GM23338 (cell line): ENCODE measurements at regions not wholly inside any gene's neighbourhood (a gene's known extent, or its start where the extent isn't known, plus 50 kb on each side); places are given as distances from the start of the nearest gene placed in this dataset.

Source experiments
- ATAC-seq: fragments of 200-7000 bp; cut with Tn5 transposase; 3 replicates; pipeline ENCODE4 v1.9.1; 2020
- DNase-seq: peaks from one replicate; pipeline ENCODE4 v3.0.0-alpha.2; 2015; ENCODE audit warnings: low spot score
- H2AFZ ChIP-seq: fragments of 200-600 bp; sonication (generic); 2 replicates; pipeline ENCODE4 v1.8.0; 2016; ENCODE audit warnings: antibody characterized with exemption, mild to moderate bottlenecking, moderate library complexity
- H3F3A ChIP-seq: fragments of 200-600 bp; sonication (generic); replicated peaks from 2 replicates; pipeline ENCODE4 v1.8.0; 2017; ENCODE audit warnings: antibody characterized with exemption, mixed run types, low read depth
- H3K27ac ChIP-seq: fragments of 200-600 bp; sonication (generic); 2 replicates; pipeline ENCODE4 v1.6.1; 2016; ENCODE audit warnings: low read depth
- H3K27me3 ChIP-seq: fragments of 200-600 bp; sonication (generic); 2 replicates; pipeline ENCODE4 v1.8.0; 2016; ENCODE audit warnings: mild to moderate bottlenecking, mixed run types, moderate library complexity; ENCODE audit not compliant: insufficient read depth
- H3K36me3 ChIP-seq: fragments of 200-600 bp; sonication (generic); 2 replicates; pipeline ENCODE4 v1.8.0; 2016; ENCODE audit warnings: mild to moderate bottlenecking; ENCODE audit not compliant: insufficient read depth
- H3K4me1 ChIP-seq: fragments of 200-600 bp; sonication (generic); 2 replicates; pipeline ENCODE4 v1.8.0; 2016; ENCODE audit warnings: mild to moderate bottlenecking, moderate library complexity; ENCODE audit not compliant: insufficient read depth
- H3K4me2 ChIP-seq: fragments of 200-600 bp; sonication (generic); 2 replicates; pipeline ENCODE4 v1.7.1; 2017; ENCODE audit warnings: mixed run types
- H3K4me3 ChIP-seq: fragments of 200-600 bp; sonication (generic); 2 replicates; pipeline ENCODE4 v1.6.1; 2016; ENCODE audit warnings: mixed run types
- H3K79me2 ChIP-seq: fragments of 200-600 bp; sonication (generic); replicated peaks from 2 replicates; pipeline ENCODE4 v1.8.0; 2017; ENCODE audit warnings: mild to moderate bottlenecking; ENCODE audit not compliant: insufficient read depth
- H3K9me2 ChIP-seq: fragments of 200-600 bp; sonication (generic); 2 replicates; pipeline ENCODE4 v1.8.0; 2017; ENCODE audit not compliant: insufficient read depth
- H4K20me1 ChIP-seq: fragments of 200-600 bp; sonication (generic); replicated peaks from 2 replicates; pipeline ENCODE4 v1.8.0; 2017; ENCODE audit warnings: mild to moderate bottlenecking; ENCODE audit not compliant: insufficient read depth
- H3K27ac Mint-ChIP-seq: 2 replicates; pipeline ENCODE4 v1.8.0; 2020; ENCODE audit warnings: inconsistent platforms, mild to moderate bottlenecking, moderate library complexity, mixed read lengths
- H3K27me3 Mint-ChIP-seq: 3 replicates; pipeline ENCODE4 v1.8.0; 2022; ENCODE audit warnings: low read depth, mild to moderate bottlenecking, moderate library complexity, mixed read lengths, inconsistent platforms; ENCODE audit not compliant: insufficient read depth, poor library complexity
- H3K36me3 Mint-ChIP-seq: 3 replicates; pipeline ENCODE4 v1.8.0; 2021; ENCODE audit warnings: low read depth, mild to moderate bottlenecking, inconsistent platforms, moderate library complexity, mixed read lengths
- H3K4me1 Mint-ChIP-seq: 3 replicates; pipeline ENCODE4 v1.8.0; 2020; ENCODE audit warnings: mild to moderate bottlenecking, inconsistent platforms, mixed read lengths
- H3K4me3 Mint-ChIP-seq: 3 replicates; pipeline ENCODE4 v1.8.0; 2021; ENCODE audit warnings: moderate library complexity, mild to moderate bottlenecking, inconsistent platforms, mixed read lengths
- H3K9me3 Mint-ChIP-seq: 3 replicates; pipeline ENCODE4 v1.8.0; 2020; ENCODE audit warnings: moderate library complexity, mild to moderate bottlenecking, inconsistent platforms, mixed read lengths
- CREB1 ChIP-seq: fragments of 250-450 bp; sonication (Bioruptor Pico); IDR thresholded peaks from 2 replicates; pipeline ENCODE4 v1.5.0; 2020; ENCODE audit warnings: low read depth, mild to moderate bottlenecking, moderate library complexity
- EZH2 ChIP-seq: fragments of 200-600 bp; sonication (generic); IDR thresholded peaks from one replicate; pipeline ENCODE4 v1.8.0; 2017; ENCODE audit warnings: antibody characterized with exemption, mild to moderate bottlenecking, low read depth; ENCODE audit not compliant: unreplicated experiment
- EZH2phosphoT487 ChIP-seq: fragments of 200-600 bp; sonication (generic); IDR thresholded peaks from one replicate; pipeline ENCODE4 v1.8.1; 2018; ENCODE audit warnings: antibody characterized with exemption; ENCODE audit not compliant: unreplicated experiment
- JUNB ChIP-seq: IDR thresholded peaks from one replicate; pipeline ENCODE4 v1.6.1; 2016; ENCODE audit warnings: antibody characterized with exemption; ENCODE audit not compliant: unreplicated experiment
- NANOG ChIP-seq: IDR thresholded peaks from 2 replicates; pipeline ENCODE4 v1.6.1; 2016; ENCODE audit warnings: antibody characterized with exemption, borderline replicate concordance
- POLR2AphosphoS5 ChIP-seq: IDR thresholded peaks from 2 replicates; pipeline ENCODE4 v1.6.1; 2016; ENCODE audit warnings: antibody characterized with exemption, low read depth
- STAT1 ChIP-seq: IDR thresholded peaks from one replicate; pipeline ENCODE4 v1.6.1; 2016; ENCODE audit warnings: antibody characterized with exemption; ENCODE audit not compliant: unreplicated experiment
- ZNF114 ChIP-seq: fragments of 250-450 bp; sonication (Bioruptor Pico); IDR thresholded peaks from 2 replicates; pipeline ENCODE4 v1.5.0; 2020; ENCODE audit warnings: mild to moderate bottlenecking, moderate library complexity
- ZNF331 ChIP-seq: fragments of 250-450 bp; sonication (Bioruptor Pico); IDR thresholded peaks from 2 replicates; pipeline ENCODE4 v1.5.0; 2020; ENCODE audit warnings: low read depth, mild to moderate bottlenecking, moderate library complexity
- TF ChIP-seq, protein P1 (sequence below): fragments of 250-450 bp; sonication (Bioruptor Pico); IDR thresholded peaks from 2 replicates; pipeline ENCODE4 v1.5.0; 2020; ENCODE audit warnings: mild to moderate bottlenecking, moderate library complexity
- TF ChIP-seq, protein P2 (sequence below): IDR thresholded peaks from one replicate; pipeline ENCODE4 v1.6.1; 2018; ENCODE audit warnings: antibody characterized with exemption; ENCODE audit not compliant: unreplicated experiment
- TF ChIP-seq, protein P3 (sequence below), 2 experiments: fragments of 200-600 bp in 1 of 2; sonication (generic) in 1 of 2; conservative IDR thresholded peaks; 2 replicates each; pipeline versions ENCODE4 v1.5.1 to v1.6.1; 2016 to 2017; ENCODE audit warnings: antibody characterized with exemption in 2 of 2, low read depth in 2 of 2, mild to moderate bottlenecking in 2 of 2, moderate library complexity in 1 of 2
- TF ChIP-seq, protein P4 (sequence below): IDR thresholded peaks from 2 replicates; pipeline ENCODE4 v1.6.1; 2016; ENCODE audit warnings: antibody characterized with exemption

DNA sequence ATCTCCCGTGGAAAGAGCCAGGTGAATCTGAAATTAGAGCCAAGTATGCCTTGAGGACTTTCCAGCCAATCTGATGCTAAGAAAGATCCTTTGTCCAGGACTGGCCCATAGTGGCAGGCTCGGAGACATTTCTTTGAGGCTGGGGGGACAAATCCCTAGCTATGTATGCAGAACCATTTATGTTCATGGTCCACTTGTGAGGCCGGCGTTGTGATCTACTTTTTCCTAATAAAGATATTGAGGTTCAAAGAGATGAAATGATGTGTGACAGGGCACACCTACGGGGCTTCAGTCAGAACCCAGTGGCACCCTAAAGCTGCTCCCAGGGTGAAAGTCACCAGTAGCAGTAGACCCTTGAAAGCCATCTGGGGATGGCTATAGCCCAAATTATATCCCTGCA, 120.3 kb upstream of the MAFB start:
- H3K27me3 ChIP-seq = no peaks in the 10 kb centered on the region
- no peaks in the 10 kb centered on the region for H3K9me2 ChIP-seq
- H3K4me2 ChIP-seq = no peak overlapping the region
- Mint-ChIP-seq H3K9me3 (no peaks in the 10 kb centered on the region), H3K4me3 (no peak overlapping the region), H3K27me3 (peaks cover 3% of the 10 kb centered on the region), H3K36me3 (no peaks in the 10 kb centered on the region), H3K4me1 (no peaks in the 10 kb centered on the region), H3K27ac (no peak overlapping the region)
- no peak overlapping the region for H2AFZ ChIP-seq
- no peaks in the 10 kb centered on the region for H3K79me2 ChIP-seq
- ATAC-seq (no peak), DNase-seq (no peak)
- no peaks in the 10 kb centered on the region for H3K4me1 ChIP-seq
- no peak overlapping the region for H3K27ac ChIP-seq
- H4K20me1 ChIP-seq = no peaks in the 10 kb centered on the region
- H3F3A ChIP-seq = no peaks in the 10 kb centered on the region
- no peak for TF ChIP-seq ZNF114 (CRISPR knock-in tag)
- no peak for TF ChIP-seq NANOG
- TF ChIP-seq STAT1 = no peak
- TF ChIP-seq, protein P1, sequence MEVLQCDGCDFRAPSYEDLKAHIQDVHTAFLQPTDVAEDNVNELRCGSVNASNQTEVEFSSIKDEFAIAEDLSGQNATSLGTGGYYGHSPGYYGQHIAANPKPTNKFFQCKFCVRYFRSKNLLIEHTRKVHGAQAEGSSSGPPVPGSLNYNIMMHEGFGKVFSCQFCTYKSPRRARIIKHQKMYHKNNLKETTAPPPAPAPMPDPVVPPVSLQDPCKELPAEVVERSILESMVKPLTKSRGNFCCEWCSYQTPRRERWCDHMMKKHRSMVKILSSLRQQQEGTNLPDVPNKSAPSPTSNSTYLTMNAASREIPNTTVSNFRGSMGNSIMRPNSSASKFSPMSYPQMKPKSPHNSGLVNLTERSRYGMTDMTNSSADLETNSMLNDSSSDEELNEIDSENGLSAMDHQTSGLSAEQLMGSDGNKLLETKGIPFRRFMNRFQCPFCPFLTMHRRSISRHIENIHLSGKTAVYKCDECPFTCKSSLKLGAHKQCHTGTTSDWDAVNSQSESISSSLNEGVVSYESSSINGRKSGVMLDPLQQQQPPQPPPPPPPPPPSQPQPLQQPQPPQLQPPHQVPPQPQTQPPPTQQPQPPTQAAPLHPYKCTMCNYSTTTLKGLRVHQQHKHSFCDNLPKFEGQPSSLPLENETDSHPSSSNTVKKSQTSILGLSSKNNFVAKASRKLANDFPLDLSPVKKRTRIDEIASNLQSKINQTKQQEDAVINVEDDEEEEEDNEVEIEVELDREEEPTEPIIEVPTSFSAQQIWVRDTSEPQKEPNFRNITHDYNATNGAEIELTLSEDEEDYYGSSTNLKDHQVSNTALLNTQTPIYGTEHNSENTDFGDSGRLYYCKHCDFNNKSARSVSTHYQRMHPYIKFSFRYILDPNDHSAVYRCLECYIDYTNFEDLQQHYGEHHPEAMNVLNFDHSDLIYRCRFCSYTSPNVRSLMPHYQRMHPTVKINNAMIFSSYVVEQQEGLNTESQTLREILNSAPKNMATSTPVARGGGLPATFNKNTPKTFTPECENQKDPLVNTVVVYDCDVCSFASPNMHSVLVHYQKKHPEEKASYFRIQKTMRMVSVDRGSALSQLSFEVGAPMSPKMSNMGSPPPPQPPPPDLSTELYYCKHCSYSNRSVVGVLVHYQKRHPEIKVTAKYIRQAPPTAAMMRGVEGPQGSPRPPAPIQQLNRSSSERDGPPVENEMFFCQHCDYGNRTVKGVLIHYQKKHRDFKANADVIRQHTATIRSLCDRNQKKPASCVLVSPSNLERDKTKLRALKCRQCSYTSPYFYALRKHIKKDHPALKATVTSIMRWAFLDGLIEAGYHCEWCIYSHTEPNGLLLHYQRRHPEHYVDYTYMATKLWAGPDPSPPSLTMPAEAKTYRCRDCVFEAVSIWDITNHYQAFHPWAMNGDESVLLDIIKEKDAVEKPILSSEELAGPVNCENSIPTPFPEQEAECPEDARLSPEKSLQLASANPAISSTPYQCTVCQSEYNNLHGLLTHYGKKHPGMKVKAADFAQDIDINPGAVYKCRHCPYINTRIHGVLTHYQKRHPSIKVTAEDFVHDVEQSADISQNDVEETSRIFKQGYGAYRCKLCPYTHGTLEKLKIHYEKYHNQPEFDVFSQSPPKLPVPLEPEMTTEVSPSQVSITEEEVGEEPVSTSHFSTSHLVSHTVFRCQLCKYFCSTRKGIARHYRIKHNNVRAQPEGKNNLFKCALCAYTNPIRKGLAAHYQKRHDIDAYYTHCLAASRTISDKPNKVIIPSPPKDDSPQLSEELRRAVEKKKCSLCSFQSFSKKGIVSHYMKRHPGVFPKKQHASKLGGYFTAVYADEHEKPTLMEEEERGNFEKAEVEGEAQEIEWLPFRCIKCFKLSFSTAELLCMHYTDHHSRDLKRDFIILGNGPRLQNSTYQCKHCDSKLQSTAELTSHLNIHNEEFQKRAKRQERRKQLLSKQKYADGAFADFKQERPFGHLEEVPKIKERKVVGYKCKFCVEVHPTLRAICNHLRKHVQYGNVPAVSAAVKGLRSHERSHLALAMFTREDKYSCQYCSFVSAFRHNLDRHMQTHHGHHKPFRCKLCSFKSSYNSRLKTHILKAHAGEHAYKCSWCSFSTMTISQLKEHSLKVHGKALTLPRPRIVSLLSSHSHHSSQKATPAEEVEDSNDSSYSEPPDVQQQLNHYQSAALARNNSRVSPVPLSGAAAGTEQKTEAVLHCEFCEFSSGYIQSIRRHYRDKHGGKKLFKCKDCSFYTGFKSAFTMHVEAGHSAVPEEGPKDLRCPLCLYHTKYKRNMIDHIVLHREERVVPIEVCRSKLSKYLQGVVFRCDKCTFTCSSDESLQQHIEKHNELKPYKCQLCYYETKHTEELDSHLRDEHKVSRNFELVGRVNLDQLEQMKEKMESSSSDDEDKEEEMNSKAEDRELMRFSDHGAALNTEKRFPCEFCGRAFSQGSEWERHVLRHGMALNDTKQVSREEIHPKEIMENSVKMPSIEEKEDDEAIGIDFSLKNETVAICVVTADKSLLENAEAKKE (CRISPR knock-in tag) = no peak
- TF ChIP-seq, protein P2, sequence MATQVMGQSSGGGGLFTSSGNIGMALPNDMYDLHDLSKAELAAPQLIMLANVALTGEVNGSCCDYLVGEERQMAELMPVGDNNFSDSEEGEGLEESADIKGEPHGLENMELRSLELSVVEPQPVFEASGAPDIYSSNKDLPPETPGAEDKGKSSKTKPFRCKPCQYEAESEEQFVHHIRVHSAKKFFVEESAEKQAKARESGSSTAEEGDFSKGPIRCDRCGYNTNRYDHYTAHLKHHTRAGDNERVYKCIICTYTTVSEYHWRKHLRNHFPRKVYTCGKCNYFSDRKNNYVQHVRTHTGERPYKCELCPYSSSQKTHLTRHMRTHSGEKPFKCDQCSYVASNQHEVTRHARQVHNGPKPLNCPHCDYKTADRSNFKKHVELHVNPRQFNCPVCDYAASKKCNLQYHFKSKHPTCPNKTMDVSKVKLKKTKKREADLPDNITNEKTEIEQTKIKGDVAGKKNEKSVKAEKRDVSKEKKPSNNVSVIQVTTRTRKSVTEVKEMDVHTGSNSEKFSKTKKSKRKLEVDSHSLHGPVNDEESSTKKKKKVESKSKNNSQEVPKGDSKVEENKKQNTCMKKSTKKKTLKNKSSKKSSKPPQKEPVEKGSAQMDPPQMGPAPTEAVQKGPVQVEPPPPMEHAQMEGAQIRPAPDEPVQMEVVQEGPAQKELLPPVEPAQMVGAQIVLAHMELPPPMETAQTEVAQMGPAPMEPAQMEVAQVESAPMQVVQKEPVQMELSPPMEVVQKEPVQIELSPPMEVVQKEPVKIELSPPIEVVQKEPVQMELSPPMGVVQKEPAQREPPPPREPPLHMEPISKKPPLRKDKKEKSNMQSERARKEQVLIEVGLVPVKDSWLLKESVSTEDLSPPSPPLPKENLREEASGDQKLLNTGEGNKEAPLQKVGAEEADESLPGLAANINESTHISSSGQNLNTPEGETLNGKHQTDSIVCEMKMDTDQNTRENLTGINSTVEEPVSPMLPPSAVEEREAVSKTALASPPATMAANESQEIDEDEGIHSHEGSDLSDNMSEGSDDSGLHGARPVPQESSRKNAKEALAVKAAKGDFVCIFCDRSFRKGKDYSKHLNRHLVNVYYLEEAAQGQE = no peak
- no peak for TF ChIP-seq POLR2AphosphoS5
- TF ChIP-seq, protein P3, sequence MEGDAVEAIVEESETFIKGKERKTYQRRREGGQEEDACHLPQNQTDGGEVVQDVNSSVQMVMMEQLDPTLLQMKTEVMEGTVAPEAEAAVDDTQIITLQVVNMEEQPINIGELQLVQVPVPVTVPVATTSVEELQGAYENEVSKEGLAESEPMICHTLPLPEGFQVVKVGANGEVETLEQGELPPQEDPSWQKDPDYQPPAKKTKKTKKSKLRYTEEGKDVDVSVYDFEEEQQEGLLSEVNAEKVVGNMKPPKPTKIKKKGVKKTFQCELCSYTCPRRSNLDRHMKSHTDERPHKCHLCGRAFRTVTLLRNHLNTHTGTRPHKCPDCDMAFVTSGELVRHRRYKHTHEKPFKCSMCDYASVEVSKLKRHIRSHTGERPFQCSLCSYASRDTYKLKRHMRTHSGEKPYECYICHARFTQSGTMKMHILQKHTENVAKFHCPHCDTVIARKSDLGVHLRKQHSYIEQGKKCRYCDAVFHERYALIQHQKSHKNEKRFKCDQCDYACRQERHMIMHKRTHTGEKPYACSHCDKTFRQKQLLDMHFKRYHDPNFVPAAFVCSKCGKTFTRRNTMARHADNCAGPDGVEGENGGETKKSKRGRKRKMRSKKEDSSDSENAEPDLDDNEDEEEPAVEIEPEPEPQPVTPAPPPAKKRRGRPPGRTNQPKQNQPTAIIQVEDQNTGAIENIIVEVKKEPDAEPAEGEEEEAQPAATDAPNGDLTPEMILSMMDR (conservative IDR thresholded peaks at IDR 0.05; ENCODE audit: low read depth in 2 of 2) = no peak
- no peak for TF ChIP-seq EZH2
- TF ChIP-seq, protein P4, sequence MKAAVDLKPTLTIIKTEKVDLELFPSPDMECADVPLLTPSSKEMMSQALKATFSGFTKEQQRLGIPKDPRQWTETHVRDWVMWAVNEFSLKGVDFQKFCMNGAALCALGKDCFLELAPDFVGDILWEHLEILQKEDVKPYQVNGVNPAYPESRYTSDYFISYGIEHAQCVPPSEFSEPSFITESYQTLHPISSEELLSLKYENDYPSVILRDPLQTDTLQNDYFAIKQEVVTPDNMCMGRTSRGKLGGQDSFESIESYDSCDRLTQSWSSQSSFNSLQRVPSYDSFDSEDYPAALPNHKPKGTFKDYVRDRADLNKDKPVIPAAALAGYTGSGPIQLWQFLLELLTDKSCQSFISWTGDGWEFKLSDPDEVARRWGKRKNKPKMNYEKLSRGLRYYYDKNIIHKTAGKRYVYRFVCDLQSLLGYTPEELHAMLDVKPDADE = no peak
- no peak for TF ChIP-seq JUNB
- TF ChIP-seq EZH2phosphoT487 = no peak
- no peak for TF ChIP-seq ZNF331 (CRISPR knock-in tag)
- TF ChIP-seq CREB1 (CRISPR knock-in tag) = no peak
- no peak overlapping the region for H3K4me3 ChIP-seq
- no peaks in the 10 kb centered on the region for H3K36me3 ChIP-seq
